Spleen (tissue), 7 donors: ENCODE measurements at regions not wholly inside any gene's neighbourhood (a gene's known extent, or its start where the extent isn't known, plus 50 kb on each side); places are given as distances from the start of the nearest gene placed in this dataset.

Experiments used
- POLR2A ChIP-seq, 3 donors: fragments of 450-650 bp; IDR thresholded peaks; one replicate each; pipeline ENCODE4 v1.5.1; 2017; ENCODE audit warnings: antibody characterized with exemption in 3 of 3, mild to moderate bottlenecking in 1 of 3
- POLR2AphosphoS5 ChIP-seq, 3 donors: sonication (generic); formaldehyde crosslinking; IDR thresholded peaks; one replicate each; pipeline ENCODE4 v1.5.1; 2017; ENCODE audit warnings: antibody characterized with exemption in 3 of 3
- TF ChIP-seq, protein P1 (sequence below), 11 experiments: fragments of 200-600 bp in 7 of 11; fragments of 450-650 bp in 4 of 11; sonication (generic) in 4 of 11; IDR thresholded peaks in 8 of 11; conservative IDR thresholded peaks in 3 of 11; 1 replicate in 7 of 11; 2 replicates in 4 of 11; pipeline versions ENCODE4 v1.4.0 to v1.8.0; 2016 to 2021; ENCODE audit warnings: antibody characterized with exemption in 11 of 11, inconsistent platforms in 4 of 11, mild to moderate bottlenecking in 1 of 11
- donor health status: DM: no; HTN: no; CAD: no; lungs with moderate emphysema.
- donor health status: DM: no; HTN: no; CAD: no.
- donor health status: DM: no; HTN: no; CAD: no.

DNA sequence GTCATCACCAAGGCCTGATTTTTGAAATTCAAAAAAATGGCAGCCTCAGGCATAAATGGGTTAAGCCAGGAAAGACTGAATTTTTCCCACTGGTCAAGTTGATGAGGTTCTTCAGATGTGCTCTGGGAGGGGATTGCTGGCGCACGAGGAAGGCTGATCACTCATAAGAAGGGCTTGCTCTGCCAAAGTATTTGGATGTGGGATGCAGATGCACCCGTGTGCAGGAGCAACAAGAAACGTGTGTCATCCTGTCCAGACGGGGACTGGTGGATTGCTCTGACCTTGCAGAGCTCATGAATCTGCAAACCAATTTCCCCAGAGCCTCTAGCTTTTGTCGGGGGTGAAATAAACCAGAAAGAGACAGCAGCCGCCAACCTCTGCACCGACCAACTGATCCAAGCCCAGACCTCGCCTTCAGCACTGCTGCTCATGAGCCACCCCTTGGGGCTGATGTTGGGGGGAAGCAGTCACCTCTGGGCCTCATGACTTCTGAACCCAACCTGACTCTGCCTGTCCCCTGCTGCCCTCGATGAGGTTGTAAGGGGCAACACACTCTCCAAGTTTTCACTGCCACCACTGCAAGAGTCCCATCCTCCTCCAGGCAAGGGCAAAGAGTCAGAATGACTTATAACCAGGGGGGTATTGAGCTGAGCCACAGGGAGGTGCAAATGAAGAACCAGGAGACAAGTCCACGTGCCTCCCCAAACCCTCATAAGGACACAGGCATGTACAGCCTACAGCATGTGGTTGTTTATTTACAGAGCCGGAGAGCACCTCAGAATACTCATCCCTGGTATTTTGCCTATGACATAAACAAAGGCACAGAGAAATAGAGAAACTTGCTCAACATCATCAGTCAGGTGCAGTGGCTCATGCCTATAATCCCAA is 452.0 kb downstream of the SOX9 start:
- TF ChIP-seq, protein P1, sequence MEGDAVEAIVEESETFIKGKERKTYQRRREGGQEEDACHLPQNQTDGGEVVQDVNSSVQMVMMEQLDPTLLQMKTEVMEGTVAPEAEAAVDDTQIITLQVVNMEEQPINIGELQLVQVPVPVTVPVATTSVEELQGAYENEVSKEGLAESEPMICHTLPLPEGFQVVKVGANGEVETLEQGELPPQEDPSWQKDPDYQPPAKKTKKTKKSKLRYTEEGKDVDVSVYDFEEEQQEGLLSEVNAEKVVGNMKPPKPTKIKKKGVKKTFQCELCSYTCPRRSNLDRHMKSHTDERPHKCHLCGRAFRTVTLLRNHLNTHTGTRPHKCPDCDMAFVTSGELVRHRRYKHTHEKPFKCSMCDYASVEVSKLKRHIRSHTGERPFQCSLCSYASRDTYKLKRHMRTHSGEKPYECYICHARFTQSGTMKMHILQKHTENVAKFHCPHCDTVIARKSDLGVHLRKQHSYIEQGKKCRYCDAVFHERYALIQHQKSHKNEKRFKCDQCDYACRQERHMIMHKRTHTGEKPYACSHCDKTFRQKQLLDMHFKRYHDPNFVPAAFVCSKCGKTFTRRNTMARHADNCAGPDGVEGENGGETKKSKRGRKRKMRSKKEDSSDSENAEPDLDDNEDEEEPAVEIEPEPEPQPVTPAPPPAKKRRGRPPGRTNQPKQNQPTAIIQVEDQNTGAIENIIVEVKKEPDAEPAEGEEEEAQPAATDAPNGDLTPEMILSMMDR (IDR thresholded peaks at IDR 0.05 in 8 of 11, conservative IDR thresholded peaks at IDR 0.05 in 3 of 11) = no peak
- no peak for TF ChIP-seq POLR2A (IDR thresholded peaks at IDR 0.05)
- no peak for TF ChIP-seq POLR2AphosphoS5 (IDR thresholded peaks at IDR 0.05)
